PC-3 (cell line): ENCODE measurements at regions not wholly inside any gene's neighbourhood (a gene's known extent, or its start where the extent isn't known, plus 50 kb on each side); places are given as distances from the start of the nearest gene placed in this dataset.

Experiments used
- CTCF ChIP-seq: fragments of 300-600 bp; sonication (generic); conservative IDR thresholded peaks from 2 replicates; pipeline ENCODE4 v1.5.1; 2017; ENCODE audit warnings: antibody characterized with exemption, low read depth, mild to moderate bottlenecking, low read length
- EZH2 ChIP-seq: fragments of 300-600 bp; sonication (generic); IDR thresholded peaks from one replicate; pipeline ENCODE4 v1.6.1; 2017; ENCODE audit warnings: antibody characterized with exemption, mild to moderate bottlenecking, low read length; ENCODE audit not compliant: unreplicated experiment

GRCh38 chr18:10315522-10315921 lies 138.9 kb upstream of the APCDD1 start:
- TF ChIP-seq CTCF (no peak), EZH2 (no peak)
